GM18519 (cell line): ENCODE measurements at regions not wholly inside any gene's neighbourhood (a gene's known extent, or its start where the extent isn't known, plus 50 kb on each side); places are given as distances from the start of the nearest gene placed in this dataset.
"Not testable (repeated sequence)": the region's sequence is repeated elsewhere in the genome, so short reads cannot be mapped to it uniquely, and the experiment has no call there.

Experiments
- ATAC-seq: cut with Tn5 transposase; IDR thresholded peaks from one replicate; pipeline ENCODE4 v1.9.1; 2021; ENCODE audit warnings: mild to moderate bottlenecking, moderate library complexity; ENCODE audit not compliant: unreplicated experiment, low FRiP score

DNA sequence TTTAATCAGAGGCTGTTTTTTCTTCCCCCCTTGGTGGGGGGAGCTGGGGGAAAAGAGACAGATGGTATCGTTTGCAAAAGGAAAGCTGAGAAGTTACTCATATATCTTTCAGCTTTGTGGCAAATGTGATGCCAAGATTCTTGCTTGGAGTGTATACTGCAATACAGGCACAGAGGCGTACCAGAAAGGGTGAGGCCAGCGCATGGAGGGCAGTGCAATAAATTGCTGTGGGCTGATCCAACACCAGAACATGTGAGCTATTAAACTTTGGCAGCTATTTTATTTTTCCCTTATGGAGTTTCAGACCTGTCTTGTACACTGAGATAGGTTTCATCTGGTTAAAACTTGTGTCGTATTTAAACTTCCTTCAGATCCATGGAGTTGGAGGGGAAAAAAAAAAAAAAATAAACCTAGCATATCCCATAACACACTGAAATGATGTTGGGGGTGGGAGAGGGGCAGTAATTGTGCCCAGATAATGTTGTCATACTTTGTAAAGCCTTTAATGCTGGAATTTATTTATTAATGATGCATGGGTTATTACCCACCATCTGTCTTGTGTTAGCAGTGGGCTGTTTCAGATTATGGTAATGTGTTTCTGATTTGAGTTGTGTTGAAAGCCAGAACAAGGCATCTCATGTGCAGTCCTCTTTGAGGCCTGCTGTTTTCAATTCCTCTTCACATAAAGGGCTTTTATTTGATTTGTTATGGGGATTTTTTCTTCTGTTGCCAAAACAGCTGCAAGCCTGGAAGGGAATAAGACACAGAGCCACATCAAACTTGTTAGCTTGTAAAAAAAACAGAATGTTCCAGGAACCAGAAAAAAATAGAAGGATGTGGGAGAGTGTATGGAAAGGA lies 891.3 kb downstream of the TLE1 start:
- ATAC-seq: no peak

DNA sequence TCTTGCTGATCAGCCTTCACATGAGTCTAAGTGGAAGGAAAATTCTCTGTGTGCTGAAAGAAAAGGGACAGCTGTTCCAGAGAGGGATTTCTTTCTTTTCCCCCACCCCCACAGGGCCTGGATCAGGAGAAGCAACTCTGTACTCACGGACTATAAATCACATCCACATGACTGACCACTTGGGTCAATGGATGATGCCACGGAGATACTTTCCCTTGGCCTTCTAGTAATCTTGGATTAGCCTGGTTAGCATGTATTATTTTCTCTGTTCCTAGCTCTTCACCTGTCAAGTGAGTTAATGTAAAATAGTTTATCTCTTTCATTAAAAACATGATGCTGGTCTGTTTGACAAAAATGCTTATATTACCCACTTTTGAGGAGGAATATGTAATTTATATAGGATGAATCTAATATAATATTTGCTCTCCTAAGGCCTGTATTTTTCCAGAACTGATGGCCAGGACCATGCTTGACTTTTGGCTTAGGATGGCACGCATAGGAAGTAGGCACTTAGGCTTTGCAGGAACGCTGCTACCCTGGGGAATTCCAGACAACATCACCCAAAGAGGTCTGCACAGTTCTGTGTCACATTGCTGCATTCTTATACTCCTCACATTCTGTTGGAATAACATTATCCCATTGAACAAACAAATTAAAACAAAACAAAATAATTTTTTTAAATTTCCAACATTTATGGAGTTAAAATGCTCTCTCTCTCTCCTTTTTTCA lies 892.1 kb downstream of the TLE1 start:
- no peak for ATAC-seq

DNA sequence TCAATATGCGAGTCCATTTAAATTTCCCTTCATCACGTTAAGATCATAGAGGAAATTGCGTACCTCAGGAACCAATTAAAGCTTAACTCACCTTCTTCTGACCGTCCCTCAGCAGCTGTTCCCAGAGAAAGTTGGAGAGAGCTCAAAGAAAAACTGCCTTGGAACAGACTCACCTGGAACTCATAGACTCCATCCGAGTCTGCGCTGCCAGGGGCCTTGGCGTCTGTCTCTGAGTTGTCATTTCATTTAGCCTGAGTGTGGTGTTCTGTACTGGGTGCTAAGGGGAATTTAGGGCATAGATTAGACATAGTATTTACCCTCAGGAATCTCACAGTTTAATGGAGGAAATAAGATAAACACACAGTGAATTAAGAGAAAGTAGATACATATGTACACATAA lies 892.7 kb downstream of the TLE1 start:
- ATAC-seq: no peak

DNA sequence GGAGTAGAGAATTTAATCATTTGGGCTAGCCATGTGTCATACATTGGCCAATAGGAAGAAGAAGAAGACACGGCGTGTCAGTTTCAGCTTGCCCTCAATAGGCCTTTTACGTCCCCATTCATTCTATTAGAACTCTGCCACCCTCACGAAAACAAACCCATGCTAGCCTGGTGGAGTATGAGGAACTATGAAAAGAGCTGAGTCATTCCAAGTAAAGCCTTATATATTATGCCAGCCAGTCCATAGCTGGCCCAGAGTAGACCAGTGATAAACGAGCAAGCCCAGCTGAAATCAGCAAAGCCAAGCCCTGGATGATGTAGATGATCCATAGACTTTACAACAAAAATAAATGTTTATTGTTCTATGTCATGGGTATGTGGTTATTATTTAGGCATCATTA lies 895.1 kb downstream of the TLE1 start:
- no peak for ATAC-seq

DNA sequence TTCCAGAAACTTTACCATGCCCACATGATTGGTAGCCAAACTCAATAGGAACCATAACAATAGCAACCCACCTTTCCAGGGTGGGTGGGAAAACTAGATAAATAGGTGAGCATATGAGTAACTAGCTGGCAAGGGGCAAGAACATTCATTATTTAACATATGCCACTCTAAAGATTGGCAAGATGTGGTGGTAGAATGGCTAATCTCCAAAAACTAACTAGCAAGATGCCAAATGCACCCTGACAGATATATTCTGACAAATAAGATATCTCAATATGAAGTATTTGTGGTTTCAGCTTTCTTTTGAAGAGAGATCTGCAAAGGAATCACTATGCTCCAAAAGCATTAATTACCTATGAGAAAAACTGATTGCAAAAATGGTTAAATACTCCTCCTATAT lies 895.6 kb downstream of the TLE1 start:
- ATAC-seq: no peak

DNA sequence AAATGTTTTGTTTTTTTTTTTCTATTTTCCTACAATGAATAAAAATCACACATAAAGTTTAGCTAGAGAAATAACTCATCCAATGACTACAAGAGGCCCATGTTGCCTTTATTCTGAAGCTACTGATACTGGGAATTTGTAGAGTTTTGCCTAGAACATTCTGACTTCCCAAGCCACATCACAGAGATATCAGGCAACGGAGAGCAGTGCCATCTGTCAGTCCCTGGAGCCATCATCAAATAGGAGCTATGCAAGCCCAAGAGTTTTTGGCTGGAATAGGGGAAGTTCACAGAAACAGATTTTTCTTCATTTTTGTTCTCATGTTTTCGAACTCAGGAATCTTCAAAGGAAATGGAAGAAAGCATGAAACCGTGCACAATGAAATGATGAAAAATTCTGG lies 896.6 kb downstream of the TLE1 start:
- no peak for ATAC-seq

DNA sequence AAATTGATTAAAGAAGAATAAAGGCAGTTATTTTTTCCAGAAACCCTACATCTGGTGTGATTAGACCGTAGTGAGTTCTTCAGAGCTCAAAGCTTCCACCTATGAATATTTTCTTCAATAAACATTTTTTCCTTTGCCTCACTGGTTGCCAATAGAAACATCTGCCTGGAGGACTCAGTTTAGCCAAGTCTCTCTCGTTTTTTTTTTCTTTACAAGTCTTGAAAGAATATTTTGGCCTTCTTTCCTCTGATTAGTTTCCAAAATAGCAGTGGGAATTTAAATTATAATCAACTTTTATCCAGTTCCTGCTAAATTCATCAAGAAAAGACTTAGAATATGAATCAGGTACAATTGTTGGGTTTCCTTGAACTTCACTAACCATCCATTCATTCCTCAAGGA lies 897.5 kb downstream of the TLE1 start:
- ATAC-seq: no peak

DNA sequence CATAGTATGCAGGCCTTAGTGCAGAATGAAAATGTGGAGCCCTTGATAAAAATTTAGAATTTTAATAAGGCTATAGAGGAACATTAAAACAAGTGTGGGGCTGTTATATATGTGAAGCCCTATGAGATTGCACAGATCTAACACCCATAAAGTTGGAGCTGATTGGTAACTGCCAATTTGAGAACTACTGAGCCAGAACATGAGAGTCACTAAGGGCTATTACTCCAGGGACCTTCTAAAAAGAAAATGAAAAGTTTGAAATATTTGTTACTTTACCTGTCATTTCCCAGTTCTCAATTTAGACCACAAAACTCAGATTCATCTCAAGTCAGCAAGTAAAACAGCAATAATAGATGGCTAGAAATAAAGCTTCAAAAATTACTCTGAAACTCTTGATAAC lies 898.6 kb downstream of the TLE1 start:
- ATAC-seq: no peak

DNA sequence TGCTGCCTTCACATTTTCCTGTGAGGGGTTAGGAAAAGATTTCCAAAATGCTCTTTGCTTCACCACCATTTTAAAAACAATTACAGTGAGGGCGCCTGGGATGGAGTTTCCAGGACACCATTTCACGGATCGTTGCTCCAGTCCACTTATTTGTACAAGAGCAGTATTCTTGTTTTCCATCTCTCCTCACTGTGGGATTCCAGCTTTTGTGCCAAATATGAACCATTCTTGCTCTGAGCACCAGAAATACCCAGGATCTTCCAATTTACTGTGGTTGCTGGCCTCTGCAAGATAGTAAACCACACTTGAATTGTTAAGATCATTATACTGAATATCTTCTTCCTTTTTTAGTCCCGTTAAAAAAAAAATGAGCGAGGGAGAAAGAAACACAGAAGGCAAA lies 899.5 kb downstream of the TLE1 start:
- ATAC-seq: no peak

DNA sequence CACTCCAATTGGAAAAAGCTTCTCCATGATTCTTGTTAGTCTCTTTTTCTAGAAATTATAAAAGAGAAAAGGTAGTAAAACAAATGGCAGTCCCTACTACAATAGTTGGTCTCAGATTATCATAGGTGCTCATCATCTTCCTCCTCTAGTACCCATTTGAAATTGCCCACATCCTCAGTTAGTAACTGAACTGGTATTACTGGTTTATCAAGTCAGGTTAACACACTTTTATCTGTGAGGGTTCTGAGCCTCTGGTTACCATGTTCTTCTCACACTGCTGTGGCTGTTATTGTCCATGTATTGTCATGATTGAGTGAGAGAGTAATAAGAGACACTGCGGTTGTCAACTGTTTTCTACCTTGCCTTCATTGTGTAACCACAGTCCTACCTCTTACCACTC lies 901.7 kb downstream of the TLE1 start:
- no peak for ATAC-seq

DNA sequence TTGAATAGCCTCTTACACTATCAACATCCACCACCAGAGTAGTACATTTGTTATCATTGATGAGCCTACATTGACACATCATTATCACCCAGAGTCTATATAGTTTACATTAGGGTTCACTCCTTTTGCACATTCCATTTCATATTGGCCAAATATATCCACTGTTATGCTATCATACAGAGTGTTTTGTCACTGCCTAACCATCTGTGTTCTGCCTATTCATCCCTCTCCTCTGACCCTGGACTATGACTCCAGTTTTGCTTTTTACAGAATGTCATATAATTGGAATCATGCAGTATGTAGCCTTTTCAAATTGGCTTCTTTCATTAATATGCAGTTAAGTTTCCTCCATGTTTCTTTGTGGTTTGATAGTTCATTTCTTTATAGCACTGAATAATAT lies 904.7 kb downstream of the TLE1 start:
- ATAC-seq: no peak

DNA sequence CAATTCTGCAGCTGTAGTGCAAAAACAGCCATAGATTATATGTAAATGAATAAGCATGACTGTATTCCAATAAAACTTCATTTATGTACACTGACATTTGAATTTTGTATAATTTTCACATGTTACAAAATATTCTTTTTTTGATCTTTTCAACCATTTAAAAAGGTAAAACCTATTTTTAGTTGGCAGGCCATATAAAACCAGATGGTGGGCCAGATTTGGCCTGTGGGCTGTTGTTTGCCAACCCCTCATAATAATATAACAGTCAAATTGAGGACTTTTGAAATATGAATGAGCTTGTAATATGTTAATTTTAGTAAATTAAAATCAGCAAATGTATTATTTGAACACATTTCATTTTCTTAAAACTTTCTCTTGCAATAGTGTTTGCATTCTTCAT lies 913.4 kb downstream of the TLE1 start:
- ATAC-seq: no peak

DNA sequence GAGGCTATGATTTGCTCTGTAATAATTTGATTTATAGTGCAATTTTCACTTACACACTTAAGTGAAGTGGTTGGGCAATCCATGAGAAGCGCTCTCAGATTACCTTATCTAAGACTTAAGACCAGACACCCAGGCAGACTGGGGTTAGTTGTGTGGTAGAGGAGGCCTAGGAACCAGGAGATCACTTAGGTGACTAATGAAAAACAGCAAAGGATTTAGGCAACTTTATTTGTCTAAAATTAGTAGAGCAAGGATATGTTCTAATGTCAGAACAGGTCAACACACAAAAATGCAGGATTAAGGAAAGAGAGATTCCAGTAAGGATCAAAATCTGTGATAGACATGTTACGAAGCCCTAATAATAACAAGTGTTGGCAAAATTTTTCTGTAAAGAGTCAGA lies 913.8 kb downstream of the TLE1 start:
- ATAC-seq: no peak

DNA sequence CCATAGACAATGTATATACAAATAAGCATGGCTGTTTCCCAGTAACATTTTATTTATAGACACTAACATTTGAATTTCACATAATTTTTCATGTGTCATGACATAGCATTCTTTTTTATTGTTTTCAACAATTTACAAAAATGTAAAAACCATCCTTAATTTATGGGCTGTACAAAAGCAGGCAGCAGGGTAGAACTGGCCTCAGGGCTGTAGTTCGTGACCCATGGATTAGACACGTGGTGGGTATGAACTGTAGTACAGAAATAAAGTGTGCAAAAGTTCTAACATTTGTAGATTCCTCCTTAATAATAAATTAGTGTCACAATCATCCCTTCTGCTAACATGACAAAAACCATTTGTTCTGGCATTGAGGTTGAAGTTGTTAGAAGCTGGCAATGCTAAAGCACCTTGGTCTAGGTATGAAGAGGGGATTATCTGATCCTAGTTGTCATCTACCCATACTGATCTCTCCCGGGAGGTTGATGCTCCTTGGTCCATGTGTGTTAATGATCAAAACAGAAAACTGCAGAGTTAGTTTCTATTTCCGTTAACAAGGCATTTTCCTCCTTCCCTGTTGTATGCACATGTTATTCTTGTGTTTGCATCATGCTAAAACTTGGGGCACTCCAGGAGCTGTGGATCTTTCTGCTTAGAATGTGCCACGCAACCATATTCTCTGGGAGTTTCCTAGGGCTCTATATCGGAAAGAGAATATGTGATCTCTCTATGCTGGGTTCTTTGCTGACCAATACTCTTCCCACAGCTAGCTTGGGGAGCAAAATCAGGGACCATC lies 917.6 kb downstream of the TLE1 start:
- no peak for ATAC-seq

DNA sequence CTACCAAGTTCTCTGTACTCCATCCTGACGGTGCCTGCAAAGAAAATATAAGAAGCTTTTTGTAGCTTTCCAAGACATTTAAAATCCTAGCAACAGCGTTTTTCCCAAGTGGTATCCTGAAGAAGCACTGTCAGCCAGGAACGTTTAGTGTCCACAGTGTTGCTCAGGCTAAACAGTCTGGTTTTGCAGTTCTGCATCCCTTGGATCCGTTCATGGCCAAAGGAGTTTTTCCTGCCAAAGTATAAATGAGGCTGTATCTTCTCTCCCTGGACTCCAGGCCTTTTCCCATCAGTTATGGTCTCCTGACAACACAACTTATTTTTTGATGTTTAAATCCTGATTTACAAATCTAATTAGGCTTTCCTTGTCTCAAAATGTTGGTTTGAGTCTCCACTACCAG lies 925.8 kb downstream of the TLE1 start:
- no peak for ATAC-seq

DNA sequence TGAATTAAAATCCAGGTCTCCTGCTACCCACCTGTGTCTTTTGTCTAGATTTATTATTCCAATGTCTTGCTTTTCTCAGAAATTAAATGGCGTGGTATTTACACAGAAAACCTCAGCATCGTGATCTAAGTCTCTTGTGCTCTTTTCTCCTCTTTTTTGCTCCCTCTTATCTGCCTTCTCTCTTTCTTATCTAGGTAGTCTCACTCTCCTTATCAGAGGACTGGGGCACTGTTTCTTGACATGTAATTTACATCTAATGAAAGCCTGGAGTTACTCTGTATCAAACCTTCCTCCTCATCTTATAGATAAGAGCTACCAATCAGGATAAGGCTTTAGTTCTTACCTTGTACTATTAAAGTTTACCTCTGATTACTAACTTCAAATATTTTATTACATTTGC lies 933.8 kb downstream of the TLE1 start:
- ATAC-seq: no peak

DNA sequence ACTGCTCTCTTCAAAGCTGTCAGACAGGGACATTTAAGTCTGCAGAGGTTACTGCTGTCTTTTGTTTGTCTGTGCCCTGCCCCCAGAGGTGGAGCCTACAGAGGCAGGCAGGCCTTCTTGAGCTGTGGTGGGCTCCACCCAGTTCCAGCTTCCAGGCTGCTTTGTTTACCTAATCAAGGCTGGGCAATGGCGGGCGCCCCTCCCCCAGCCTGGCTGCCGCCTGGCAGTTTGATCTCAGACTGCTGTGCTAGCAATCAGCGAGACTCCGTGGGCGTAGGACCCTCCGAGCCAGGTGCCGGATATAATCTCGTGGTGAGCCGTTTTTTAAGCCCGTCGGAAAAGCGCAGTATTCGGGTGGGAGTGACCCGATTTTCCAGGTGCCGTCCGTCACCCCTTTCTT lies 942.3 kb downstream of the TLE1 start:
- not testable (repeated sequence) for ATAC-seq

DNA sequence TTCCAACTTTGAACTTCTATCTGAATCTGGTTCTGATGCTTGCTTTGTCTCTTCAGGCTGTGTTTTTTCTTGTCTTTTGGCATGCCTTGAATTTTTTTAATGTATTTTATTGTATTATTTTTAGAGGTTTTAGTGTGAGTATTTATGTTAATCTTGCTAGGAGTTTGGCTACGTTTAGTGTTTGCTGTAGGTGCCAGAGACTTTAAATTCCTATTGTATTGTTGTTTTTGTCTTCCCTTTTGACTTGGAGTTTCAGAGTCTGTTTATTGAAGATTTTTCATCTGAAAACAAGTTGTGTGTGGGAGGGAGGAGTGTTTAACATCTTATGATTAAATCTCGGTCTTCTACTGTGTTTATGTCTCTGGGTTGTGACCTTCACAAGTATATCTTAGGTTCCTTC lies 956.8 kb downstream of the TLE1 start:
- no peak for ATAC-seq

DNA sequence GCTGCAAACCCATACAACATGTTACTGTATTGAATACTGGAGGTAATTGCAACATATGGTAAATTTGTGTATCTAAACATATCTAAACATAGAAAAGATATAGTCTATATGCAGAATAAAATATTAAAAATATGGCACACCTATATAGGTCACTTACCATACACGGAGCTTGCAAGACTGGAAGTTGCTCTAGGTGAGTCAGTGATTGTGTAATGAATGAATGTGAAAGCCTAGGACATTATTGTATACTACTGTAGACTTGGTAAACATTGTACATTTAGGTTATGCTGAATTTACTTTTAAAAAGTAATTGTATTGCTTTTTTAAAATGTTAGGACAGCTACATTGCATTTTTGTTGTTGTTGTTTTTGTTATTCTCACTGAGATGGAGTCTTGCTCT lies 968.8 kb downstream of the TLE1 start:
- no peak for ATAC-seq

DNA sequence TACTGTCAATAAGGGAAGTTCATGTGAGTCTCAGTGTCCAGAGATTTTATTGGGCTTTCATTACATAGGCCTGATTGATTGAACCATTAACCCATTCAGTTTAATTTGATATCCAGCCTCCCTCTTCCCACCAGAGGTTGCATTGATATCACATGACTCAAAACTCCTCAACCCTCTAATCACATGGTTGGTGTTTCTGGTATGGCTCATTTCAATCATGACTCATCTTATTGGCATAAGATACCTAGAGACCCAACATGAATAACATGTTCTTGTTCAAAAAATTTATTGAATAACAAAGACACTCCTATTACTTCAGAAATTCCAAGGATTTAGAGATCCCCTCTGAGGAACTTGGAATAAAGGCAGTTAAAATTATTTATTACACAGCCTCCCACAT lies 982.2 kb downstream of the TLE1 start:
- ATAC-seq: no peak

DNA sequence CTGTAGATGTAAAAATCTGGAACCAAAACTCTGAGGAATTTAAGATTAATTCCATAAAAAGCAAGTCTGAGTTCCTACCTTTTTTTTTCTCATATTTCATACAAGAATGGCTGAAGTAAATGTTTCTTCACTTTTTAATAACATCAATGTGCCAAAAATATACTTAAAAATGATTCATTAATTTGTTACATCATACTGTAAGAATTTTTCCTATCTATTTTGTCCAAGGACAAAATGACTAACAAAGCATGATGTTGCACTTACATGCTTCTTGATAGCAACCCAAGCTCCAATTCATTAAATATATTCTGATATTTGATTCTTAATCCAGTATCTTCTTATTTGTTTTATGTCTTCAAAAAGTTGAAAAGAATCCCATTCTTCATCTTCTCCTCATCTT lies 988.3 kb downstream of the TLE1 start:
- no peak for ATAC-seq
